Non-pigmented ciliary epithelial cell (primary cell): ENCODE measurements at regions not wholly inside any gene's neighbourhood (a gene's known extent, or its start where the extent isn't known, plus 50 kb on each side); places are given as distances from the start of the nearest gene placed in this dataset.
"Not testable (repeated sequence)": the region's sequence is repeated elsewhere in the genome, so short reads cannot be mapped to it uniquely, and the experiment has no call there.

Experiments
- DNase-seq: peaks from one replicate; pipeline ENCODE4 v3.0.0-alpha.2; 2010; ENCODE audit warnings: low read depth

DNA sequence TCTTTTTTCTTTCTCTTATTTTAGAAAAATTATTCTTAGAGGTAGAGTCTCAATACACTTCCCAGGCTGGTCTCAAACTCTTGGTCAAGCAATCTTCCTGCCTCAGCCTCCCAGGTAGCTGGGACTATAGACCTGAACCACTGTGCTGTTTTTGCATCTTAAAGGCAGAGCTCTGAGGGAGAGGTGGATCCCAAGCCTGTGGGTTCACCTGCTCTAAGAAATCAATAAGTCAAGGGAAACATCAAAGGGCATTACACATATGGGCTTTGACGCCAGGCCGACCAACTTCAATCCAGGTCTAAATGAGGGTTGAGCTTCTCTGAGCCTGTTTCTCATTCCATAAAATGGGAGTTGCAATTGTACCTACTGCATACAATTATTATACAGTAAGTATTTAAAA lies 223.9 kb downstream of the LY86 start:
- no peak for DNase-seq

DNA sequence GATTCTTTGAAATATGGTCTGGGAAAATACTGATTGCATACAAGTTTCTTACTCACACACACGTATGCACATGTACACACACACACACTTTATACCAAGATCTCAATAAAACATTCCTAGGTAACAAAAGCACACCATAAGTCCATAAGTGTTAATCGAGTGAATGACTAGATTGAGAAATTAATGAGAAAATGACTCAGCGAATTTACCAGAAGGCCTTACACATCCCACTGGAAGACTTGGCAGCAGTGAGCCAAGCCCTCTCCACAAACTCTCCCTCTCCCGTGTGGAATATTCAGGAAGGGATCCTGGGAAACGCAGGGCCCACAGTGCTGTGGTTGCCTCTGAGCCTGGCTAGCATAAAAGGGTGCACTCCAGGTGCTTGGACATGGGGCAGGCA lies 227.2 kb downstream of the LY86 start:
- DNase-seq = no peak

DNA sequence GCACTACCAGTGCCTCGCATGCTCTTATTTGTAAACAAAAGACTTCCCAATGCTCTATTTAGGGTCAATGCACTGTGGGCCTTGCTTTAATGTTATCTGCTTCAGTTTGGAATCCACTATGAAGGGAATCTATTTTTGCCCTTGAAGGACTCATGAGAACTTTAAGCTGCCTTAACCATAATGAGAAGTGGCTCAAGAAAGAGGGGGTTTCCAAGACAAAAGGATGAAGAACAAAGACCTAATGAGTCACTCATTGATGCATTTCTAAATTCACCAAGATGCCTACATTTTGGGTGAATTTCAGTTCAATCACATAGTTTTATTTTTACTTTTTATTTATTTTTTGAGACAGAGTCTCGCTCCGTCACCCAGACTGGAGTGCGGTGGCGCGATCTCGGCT lies 228.2 kb downstream of the LY86 start:
- no peak for DNase-seq

DNA sequence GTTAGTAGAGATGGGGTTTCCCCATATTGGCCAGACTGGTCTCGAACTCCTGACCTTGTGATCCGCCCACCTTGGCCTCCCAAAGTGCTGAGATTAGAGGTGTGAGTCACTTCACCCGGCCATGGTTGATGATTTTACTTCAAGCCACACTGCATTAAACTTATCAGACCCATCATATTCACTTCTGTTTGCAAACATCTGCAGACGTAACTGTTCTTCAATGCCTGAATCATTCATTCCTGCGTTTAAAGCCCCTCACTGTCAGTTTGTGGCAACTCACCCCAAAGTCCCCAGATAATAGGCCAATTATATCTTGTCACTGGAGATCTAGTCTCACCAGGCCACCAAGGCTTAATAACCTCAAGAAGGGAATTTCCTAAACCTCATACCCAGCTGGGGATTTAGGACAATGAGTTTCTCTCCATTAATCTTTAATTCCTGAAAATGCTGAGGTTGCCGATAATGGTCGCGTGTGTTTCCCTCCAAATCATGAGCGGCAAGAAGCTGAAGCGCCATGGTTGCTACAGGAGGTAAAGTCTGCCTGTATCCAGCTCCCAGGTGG lies 229.6 kb downstream of the LY86 start:
- DNase-seq = no peak

DNA sequence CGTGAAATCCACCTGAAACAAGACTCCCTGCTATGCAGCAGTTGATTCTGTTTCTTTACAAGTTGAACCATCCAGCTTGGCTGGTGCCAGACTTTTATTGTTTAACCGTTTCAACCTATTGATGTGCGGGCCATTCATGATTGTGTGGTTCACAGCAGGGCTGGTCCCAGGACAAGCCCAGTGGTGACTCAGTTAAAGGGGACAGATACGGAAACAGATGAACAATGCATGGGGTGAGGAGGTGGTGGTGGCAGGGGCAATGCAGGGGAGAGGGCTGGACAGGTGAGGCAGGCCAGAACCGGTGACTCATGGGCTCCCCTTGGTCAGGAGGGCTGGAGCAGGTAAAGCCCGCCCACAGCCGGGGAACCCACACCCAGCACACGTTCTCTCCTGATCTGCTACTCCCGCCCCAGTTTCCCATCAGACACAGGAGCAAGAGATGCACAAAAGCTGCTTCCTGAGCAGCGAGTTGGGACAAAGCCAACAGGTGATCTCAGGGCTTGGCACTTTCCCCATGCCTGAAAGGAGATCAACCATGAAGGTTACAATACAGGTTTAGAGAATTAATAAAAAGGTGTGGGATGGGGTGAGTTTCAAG lies 232.2 kb downstream of the LY86 start:
- no peak for DNase-seq

DNA sequence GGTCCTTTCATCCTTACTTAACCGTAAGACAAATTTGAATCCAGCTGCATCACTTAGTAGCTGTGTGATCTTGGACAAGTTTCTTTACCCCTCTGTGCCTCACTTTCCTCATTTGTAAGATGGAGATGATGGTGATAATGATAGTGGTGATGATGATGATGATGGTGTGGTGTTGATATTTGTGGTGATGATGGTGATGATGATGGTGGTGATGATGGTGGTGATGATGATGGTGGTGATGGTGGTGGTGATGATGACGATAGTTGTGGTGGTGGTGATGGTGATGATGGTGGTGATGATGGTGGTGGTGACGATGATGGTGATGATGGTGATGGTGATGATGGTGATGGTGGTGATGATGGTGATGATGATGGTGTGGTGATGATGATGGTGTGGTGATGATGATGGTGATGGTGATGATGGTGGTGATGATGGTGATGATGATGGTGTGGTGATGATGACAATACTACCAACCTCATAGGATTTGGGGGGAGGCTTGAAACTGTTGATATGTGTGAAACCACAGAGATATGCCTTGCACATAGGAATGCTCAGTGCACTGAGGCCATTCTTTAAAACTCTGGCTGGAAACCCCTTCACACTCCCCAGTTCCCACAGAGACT lies 233.2 kb downstream of the LY86 start:
- no peak for DNase-seq

DNA sequence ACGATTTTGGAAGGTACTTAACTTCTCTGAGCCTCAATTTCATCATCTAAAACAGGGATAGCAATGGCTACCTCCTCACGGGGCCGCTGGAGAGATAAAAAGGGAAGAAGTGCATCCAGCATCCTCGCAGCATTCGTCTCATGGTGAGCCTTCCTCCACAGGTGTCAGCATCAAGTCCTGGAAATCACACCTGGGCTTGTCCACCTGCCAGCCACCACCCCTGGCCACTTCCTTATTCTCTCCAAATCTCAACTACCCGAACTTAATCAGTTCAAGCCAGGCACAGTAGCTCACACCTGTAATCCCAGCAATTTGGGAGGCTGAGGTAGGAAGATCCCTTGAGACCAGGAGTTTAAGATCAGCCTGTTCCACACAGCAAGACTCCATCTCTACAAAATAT lies 234.5 kb downstream of the LY86 start:
- no peak for DNase-seq

DNA sequence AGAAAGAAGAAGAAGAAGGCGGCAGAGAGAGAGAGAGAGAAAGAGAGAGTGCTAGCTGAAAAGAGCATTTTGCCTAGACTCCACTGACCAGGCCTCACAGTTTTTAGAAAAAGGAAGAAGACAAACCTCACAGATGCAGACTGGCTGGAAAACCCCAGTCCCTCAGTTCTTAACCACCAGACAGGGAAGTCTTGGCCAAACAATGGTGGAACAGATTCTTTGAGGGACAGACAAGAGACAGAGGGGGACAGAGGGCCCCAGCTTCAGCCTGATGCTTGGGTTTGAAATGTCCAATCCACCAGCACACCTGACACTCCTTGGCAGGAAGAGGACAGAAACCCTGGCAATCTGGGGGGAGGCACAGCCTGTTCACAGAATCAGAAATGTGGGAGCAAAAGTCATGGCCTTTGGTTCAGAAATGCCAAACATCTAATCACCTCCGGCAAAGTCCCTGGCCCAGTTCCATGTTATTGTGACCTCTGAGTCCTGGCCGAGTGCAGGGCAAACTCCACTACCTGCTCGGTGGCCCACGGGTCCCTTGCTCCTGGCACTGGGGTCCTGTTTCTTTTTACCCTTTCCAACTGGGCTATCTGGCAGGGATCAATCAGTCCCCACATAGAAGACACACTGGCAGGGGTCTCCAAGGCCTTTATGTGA lies 235.2 kb downstream of the LY86 start:
- DNase-seq = no peak

DNA sequence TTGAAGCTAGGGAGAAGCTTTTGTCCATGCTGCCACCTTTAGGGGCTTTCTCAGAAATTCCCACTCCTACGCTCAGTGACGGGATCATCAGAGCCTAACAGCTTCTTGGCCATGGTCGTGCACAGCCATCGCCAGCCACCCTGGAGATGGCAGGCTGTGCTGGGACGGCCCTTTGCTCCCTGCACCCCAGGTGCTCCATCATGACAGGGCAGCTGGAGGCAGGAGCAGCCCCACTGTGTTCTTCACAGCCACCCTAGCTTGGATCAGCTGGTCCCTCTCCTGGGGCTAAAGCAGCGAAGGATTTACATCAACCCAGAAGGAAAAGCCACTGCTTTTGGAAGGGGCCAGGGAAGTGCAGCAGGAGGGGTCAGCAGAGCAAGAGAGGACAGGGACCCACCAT lies 235.9 kb downstream of the LY86 start:
- no peak for DNase-seq

DNA sequence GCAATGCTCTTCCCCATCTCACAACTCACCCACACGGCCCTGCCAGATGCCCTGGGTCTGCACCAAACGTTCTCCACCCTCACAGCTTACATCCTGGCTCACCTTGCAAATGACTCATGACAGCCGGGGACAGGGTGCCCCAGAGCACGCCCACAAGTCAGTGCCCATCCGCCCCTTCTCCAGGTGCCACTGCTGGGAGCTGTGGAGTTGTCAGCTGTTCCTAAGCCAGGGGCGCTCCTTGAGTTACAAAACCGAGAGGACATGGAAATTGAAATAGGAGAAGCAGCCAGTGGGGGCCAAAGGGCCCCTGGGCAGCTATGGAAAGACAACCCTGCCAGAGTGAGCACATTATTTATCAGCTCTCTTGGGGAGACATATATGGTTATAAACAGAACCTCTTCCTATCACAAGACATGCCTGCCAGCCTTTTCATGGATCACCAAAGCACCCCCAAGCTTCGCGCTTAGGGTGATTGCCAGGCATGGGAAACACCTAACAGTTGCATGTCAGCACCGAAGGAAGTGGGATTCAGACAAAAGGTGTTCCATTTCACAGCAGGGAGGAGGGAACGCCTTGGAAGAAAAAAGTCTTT lies 236.8 kb downstream of the LY86 start:
- no peak for DNase-seq

DNA sequence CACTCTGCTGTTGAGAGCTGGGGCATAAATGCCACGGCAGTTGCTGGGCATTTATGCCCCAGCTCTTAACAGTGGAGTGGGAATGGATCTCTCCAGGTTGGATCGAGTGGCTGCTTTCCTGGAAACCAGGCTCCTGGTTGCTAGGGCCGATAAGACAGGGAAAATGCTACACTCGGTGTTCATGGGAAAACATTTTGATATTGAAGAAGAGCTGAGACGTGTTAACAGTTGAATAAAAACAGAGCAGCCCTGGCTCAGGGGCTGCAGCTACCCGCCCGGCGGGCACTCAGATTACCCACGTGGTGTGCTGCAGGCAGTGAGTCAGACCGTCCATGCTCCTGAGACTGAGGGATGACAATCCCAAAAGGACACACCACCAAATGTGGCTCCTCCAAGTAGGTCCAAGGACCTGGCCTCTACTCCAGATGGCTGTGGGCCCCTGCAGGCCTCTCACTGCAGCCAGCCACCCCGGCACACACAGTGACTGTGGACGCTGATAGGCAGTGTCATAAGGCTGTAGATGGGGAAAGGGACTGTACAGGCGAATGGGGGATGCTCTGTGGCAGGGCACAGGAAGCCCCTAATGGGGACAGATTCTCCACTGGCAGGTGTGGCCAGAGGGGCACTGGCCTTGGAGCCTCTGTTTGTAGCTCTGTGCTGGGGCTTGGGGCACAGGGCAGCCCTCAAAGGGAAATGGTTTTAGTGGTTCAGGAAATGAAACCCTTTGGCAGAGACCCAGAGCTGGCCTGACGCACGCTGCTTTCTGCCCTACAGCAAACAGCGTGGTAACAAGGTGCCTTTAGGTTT lies 237.8 kb downstream of the LY86 start:
- no peak for DNase-seq

DNA sequence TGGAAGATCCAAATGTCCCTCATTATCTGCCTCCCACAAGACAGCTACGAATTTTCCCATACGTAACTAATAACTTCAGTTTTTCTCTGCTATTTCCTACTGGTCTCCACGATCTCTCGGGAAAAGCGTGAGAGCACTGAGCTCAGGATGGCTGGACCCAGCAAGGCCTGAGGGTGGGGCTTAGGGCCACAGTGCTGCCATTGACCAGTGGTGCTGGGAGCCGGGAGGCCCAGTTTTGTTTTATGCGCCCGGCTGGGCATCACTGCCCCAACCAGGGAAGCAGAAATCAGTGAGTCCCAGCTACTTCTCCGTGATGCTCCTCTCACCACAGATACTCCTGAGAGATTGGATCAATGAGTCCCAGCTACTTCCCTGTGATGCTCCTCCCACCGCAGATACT lies 238.4 kb downstream of the LY86 start:
- no peak for DNase-seq

DNA sequence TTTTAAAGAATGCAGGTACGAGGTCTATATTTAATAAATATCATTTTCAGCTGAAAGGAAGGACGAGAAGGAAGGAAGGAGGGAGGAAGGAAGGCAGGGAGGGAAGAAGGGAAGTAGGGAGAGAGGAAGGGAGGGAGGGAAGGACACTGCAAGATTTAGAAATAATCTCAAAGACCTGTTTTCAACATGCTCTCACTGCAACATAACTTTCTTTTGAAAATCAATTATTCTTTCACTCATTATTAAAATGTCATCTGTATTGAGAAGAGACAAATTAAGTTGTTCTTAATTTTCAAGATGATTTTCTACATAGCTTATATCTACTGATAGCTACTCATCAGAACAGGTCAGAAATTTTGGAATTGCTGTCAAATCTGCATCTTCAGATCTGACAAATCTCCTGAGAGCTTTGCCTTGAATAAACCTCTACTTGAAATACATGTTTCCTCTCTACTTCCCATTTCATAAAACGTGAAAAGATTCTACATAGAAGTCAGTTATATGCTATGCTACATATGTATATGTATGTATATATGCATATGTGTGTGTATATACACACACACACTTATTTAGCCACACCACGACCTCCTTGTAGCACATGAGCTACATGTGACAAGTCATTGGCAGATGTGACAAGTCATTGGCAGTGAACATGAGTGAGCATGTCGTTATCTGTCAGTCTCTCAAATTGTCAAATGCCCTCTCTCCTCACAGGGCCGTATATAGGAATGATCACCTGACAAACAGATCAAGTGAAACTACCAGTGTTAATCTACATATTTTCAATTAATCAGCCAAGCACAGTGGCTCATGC lies 241.6 kb downstream of the LY86 start:
- DNase-seq = no peak

DNA sequence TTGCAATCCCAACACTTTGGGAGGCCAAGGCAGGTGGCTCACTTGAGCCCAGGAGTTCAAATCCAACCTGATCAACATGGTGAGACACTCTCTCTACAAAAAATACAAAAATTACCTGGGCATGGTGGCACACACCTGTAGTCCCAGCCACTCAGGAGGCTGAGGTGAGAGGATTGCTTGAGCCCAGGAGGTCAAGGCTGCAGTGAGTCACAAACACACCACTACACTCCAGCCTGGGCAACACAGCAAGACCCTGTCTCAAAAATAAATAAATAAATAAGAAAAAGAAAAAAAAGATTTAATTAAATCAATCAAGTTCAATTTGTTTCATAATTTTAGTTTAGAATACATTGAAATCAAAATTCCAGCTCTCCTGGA lies 242.2 kb downstream of the LY86 start:
- not testable (repeated sequence) for DNase-seq

DNA sequence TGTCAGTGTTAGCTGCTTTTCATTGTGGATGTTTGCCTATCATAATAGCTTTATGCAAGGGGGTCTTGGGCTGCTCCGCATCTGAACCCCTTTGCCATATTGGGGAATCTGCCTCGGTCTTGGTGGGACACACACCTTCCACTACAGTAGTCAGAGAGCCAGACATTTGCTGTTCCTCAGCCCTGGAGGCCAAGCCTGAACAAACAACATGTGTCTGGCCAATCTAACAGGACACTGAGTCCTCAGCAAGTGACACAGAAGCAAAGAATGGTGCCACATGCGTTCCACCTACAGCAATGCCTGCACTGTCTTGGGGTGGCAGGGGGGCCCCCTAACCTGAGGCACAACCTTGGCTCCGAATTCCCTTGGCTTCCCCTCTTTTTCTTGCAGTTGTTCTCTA lies 243.9 kb downstream of the LY86 start:
- no peak for DNase-seq

DNA sequence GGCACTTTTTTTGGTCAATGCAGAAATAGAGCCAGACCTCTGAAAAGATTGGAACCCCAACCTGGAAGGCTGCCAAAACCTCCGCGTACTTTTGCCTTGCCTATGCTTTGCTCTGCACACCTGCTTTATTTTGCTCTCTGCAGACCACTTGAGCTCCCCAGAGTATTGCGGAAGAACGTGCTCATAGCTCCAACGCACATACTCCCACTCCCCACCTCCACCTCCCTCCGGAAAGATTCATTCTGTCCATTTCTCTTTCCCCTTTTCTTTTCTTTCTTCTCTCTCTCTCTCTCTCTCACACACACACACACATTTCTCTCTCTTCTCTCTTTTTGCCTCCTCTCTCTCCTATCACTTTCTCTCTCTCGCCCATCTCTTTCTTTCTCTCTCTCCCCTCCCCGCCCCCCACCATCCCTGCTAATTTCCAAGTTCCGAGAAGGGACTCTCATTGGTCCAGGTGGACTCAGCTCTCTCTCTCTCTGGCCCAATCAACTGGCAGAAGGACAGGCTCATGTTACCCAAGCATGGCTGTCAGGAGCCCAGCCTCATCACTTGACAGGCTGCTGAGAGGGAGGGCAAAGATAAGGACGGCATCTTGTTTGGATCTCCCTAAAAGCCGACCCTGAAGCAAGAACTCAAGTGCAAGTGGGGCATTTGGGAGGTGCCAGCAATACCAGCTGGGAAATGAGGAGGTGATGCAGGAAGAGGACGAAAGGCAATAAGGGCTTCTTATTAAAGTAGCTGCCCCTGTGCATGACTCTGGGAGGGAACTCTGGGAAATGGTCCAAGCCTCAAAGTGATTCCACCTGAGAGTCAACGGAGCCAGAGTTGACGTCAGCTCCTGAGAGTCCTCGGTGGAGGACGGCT lies 246.1 kb downstream of the LY86 start:
- no peak for DNase-seq

DNA sequence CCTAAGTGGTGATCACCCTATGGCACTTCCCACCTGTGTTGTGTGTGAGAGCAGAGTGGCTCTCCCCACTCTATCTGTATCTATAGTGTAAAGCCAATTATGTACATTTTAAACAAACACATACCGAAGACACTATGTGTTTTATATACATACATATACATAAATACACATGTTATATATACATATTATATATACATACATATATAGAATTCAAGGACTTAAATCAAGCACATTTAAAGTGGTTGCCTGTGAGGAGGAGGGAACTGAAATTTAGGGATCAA lies 246.6 kb downstream of the LY86 start:
- DNase-seq = no peak

DNA sequence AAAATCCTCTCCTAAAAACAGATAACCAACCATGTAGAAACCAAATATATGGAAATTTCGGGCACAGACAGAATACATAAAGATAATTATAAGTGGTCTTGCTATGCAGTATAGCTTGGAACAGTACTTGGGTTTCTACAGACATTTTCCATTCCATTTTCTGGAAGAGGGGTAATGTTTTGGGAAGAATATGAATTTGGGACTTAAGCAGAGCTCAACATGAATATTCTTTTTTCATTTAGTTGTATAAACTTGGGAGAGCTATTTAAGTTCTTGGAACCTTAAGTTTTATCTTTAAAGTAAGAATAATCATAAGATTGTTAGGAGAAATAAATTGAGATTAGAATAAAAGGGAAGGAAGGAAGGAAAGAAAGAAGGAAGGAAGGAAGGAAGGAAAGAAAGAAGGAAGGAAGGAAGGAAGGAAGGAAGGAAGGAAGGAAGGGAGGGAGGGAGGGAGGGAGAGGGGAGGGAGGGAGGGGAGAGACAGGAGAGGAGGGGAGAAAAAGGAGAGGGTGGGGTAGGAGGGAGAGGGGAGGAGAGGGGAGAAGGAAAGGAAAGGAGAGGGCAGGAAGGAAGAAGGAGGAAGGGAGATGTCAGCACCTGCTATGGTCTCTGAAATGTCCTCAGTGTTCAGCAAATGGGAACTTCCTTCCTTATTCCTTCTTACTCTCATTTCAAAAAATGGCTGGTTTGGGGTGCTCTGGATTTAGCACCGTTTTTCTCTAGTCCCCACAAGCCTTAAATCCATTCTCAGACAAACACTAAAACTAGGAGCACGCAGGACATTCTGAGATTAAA lies 248.3 kb downstream of the LY86 start:
- DNase-seq = no peak

DNA sequence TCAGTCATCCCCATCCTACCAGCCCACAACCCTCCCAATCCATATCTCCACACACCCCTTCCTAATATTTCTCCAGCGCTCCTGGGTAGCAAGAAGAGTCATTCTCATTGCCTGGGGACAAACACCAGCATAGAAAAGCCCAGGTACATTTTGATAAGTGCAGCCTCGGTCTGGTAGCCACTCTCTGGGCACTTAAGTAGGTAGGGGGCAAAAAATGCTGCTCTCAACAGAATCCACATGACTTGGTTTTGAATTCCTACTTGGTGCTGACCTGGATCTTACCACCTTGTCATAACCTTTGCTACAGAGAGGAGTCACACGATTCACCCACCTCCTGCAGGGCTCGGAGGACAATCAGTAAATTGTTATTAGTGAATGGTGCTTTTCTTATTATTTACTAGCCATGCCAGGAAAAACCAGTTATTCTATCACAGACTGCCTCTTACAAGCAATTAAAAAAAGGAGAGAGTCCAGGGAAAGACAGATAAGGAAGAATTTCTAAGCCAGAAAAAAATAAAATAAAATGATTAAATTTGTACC lies 249.1 kb downstream of the LY86 start:
- DNase-seq = no peak

DNA sequence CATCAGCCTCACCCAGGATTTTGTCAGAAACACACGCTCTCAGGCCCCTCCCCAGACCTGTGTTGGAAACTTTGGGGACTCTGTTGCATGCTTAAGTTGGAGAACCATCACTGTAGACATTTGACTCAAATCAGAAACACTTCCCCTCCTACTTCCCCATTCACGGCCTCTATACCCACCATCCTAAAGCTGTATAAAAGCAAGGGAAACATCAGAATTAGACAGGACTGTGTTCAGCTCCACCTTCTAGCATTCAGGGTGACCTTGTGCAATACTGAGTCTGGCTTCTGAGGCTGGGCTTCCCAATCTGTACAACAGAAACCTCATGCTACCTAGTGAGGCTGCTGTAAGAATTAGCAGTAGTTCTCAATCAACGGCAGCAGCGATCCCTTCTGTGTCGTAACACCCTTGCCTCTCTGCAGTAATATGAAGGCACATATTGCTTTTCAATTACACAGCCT lies 252.3 kb downstream of the LY86 start:
- no peak for DNase-seq
